RPMI8226 (cell line): ENCODE measurements at regions not wholly inside any gene's neighbourhood (a gene's known extent, or its start where the extent isn't known, plus 50 kb on each side); places are given as distances from the start of the nearest gene placed in this dataset.

Experiments
- DNase-seq: peaks from one replicate; pipeline ENCODE4 v3.0.0-alpha.2; 2015

GRCh38 chr6:156109713-156110112 lies 654.1 kb upstream of the NOX3 start:
- no peak for DNase-seq

DNA sequence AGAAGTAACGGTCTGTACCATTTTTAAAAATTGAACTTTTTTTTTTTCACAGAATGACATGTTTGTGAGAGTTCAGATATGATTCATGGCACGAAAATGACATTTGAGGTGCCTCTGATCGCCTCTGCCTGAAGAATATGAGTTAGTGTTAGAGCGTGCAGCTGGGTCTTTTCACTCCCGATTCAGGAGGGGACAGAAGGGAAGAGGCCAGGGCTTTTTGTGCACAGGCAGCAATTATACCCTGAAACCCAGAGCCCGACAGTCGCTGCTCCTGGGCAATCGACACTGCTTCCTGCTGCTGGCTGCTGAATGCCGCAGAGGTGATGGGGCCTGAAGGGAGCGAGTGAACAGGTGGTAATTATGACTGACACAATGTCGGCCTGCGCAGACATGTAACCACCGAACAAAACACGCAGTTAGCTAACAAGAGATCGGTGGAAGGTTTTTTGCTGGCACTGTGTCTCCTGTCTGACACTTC lies 652.0 kb upstream of the NOX3 start:
- DNase-seq = peak; percentile 5

GRCh38 chr6:156102129-156102528 lies 646.5 kb upstream of the NOX3 start:
- no peak for DNase-seq

DNA sequence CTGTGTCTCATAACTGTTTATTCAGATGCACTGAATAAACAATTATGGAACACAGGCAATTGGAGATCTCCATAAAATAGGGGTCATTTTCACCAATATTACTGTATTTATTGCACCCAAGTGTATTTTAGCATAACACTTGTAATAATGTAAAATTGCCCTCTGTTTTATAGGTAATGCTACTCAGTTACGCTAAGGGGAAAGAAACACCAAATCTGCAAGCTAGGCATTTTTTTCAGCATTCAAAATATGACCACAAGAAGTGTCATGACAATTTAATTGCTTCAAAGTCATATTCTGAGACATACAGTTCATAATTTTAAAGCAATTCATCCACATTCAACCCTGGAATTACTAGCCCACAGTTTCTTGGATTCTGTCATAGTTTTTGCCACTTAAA lies 643.2 kb upstream of the NOX3 start:
- no peak for DNase-seq

DNA sequence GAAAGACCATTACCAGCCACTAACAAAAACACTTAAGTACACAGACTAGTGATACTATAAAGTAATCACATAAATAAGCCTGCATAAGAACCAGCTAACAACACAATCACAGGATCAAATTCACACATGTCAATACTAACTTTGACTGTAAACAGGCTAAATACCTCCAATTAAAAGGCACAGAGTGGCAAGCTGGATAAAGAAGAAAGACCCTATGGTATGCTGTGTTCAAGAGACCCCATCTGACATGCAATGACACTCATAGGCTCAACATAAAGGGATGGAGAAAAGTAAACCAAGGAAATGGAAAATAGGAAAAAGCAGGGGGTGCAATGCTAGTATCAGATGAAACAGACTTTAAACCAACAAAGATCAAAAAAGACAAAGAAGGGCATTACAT lies 631.8 kb upstream of the NOX3 start:
- DNase-seq = no peak

DNA sequence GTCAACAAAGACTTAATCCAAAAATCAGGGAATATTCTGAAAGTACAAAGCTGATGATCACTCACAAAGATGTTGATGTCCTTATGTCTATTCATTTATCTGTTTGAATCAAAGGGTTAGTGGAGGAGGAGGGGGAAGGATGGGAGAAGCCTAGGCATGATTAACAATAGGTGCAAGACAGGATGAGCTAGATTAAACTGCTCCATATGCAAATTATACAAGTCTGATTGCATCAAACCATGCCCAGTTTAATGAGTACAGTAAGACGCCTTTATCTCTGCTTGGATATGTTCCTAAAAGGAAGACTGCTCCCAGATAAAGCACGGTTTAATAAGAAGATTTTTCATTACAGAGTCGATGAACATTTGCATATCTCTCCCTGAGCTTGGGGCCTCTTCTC lies 626.4 kb upstream of the NOX3 start:
- no peak for DNase-seq

DNA sequence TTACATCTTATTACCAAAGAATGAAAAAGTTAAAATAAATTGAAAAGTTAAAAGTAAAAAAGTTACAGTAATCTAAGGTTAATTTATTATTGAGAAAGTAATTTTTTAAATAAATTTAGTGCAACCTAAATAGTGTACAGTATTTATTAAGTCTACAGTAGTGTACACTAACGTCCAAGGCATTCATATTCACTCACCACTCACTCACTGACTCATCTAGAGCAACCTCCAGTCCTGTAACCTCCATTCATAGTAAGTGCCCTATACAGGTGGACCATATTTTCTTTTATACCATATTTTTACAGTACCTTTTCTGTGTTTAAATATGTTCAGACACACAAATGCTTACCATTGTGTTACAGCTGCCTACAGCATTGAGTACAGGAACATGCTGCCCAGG lies 624.7 kb upstream of the NOX3 start:
- DNase-seq = no peak

DNA sequence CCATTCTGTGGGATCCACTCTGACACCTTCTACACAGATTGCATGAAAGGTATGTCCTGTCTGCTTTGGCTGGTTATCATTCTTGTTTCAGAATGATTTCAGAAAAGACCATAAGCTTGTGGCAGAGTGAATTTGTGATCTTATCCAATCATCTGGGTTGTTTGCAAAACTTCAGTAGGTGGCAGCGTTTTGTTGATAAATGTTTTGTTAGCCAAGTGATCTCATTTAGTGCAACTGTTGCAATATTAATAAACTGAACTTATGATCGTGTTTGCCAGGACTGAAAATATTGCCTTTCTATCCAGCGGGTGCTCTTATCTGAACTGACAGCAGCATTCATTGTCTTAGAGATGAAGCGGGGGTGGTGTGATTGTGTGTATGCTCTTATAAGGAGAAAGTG lies 613.2 kb upstream of the NOX3 start:
- no peak for DNase-seq

DNA sequence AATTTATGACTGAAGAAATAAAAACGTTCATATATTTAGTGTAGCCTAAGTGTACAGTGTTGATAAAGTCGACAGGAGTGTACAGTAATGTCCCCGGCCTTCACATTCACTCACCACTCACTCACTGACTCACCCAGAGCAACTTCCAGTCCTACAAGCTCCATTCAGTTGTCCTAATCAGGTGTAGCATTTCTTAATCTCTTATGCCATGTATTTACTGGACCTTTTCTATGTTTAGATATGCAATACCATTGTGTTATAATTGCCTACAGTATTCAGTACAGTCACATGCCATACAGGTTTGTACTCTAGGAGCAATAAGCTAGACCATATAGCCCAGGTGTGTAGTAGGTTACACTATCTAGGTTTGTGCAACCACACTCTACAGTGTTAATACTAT lies 610.2 kb upstream of the NOX3 start:
- no peak for DNase-seq

DNA sequence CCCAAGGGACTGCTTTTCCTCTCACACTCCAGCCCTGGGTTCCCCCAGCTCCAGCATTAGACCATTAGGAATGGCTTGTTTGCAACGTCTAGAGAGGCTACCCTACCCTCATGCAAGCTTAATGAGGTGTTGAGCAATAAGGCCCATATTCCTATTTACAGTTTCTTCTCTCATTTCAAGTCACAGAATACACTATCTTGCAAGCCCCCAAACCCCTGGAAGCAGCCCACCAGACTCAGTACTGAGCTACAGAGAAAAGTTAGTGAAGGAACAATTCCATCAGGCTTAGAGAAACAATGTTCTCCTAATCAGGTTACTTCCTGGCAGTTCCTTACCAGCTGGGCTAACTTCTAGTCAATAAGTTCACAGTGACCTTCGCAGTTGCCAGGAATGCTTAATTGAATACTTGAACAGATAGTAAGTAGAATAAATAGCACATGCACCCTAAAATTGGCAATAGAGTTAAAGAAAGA lies 606.5 kb upstream of the NOX3 start:
- DNase-seq = no peak

GRCh38 chr6:156061465-156061864 lies 605.8 kb upstream of the NOX3 start:
- no peak for DNase-seq

DNA sequence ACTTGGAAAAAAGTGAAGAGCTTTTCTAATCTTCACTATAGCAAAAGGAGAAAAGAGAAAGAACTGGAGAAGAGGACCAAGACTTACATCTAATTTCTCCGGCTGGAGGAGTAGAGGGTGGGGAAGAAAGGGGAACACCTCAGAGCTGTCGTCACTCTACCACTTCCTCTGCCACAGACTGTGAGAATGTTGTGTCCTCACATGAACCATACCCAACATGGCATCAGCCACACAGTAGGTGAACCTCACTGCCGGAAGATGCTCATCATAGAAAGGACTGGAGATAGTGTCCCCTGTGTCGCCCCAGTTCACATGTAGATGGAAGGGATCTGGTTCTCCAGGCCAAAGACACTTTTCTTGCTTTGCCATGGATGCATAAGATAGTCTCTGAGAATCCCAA lies 604.4 kb upstream of the NOX3 start:
- no peak for DNase-seq

GRCh38 chr6:156058356-156058755 lies 602.7 kb upstream of the NOX3 start:
- DNase-seq = no peak

- no peak for DNase-seq
Measured at GRCh38 chr6:156057869-156058268, 602.2 kb upstream of the NOX3 start.

DNA sequence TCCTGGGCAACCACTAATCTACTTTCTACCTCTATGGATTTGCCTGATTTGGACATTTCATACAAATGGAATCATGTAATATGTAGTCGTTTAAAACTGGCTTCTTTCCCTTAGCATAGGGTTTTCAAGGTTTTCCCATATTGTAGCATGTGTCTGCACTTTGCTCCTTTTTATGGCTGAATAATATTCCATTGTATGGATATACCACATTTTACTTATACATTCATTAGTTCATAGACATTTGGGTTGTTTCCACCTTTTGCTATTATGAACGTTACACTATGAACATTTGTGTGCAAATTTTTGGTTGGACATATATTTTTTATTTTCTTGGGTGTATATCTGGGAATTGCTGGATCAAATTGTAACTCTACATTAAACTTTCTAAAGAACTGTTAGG lies 600.4 kb upstream of the NOX3 start:
- DNase-seq = no peak

GRCh38 chr6:156053626-156054025 lies 598.0 kb upstream of the NOX3 start:
- no peak for DNase-seq

DNA sequence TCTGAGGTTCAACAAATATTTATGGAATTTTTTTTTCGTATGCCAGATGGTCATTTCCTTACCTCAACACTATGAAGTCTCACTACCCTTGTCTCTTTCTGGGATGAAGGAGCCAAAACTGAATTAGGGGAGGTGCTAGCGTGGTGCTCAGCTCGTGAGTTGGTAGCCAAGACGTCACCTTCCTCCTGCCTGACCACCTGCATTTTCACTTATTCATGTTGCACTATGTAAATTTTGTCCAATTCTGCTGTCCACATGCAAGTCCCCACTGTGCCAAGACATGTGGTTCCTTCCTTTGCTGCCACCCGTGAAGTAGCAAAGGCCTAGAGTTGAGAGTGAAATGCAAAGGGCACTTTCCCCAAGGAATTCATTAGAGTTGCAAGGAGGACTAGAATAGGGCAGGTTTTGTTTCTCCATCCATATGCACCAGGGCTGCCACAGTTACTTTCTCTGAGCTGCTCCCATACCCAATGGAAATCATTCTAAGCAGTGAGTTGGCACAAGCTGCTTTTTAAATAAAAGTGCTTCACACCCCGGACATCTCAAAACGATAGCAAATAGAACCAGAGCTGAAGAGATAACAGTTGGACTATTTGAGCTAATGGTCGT lies 591.3 kb upstream of the NOX3 start:
- no peak for DNase-seq

DNA sequence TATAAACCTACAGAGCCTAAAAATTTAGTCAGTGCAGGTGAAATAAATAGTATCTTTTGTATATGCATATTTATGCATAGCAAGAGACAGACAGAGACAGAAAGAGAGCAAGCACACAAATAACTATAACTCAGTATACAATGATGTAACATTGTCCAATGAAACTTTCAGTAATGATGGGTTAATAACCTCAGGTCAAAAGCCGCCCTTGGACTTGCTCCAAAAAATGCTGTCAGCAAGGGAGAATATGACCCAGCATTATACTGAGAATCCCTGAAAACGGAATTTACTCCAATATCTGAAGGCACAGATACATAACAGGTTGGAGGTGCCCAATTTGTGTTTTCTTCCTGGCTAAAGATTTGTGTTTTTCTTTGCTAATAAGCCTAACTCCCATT lies 590.6 kb upstream of the NOX3 start:
- DNase-seq = no peak

GRCh38 chr6:156045401-156046267 lies 590.0 kb upstream of the NOX3 start:
- DNase-seq = no peak

DNA sequence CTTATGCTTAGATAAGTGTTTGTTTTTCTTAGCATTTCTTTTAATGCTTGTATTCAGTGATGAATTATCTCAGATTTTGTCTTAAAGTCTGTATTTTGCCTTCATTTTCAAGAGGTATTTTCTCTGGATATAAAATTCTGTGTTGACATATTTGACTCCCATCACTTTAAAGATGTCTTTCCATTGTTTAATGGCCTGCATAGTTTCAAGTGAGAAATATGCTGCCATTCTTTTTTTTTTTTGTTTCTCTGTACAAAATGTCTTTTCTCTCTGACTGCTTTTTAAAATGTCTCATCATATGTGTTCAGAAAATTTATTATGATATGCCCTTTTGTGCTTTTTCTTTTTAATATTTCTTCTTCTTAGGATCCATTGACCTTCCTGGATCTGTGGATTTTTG lies 578.0 kb upstream of the NOX3 start:
- no peak for DNase-seq

- no peak for DNase-seq
Measured at GRCh38 chr6:156031516-156031915, 575.9 kb upstream of the NOX3 start.

DNA sequence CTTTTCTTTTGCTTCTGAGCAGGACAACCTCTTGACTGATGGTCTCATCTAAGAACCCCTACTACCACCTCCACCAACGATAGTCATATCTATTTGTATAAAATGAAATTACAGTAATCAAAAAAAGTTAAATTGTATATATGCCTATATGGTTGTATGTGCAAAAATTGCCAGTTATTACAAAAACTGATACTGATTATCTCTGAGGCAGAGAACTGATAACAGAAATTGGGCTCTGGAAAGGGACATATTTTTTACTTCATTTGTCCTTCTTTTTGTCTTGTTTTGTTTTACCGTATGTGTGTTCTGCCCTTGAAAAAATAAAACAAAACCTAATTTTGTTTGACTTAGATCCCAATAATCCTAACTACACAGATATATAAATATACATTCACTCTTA lies 574.4 kb upstream of the NOX3 start:
- DNase-seq = no peak

GRCh38 chr6:156029286-156029985 lies 573.8 kb upstream of the NOX3 start:
- DNase-seq = no peak
